ENCODE measurements at regions not wholly inside any gene's neighbourhood (a gene's known extent, or its start where the extent isn't known, plus 50 kb on each side); places are given as distances from the start of the nearest gene placed in this dataset.

DNA sequence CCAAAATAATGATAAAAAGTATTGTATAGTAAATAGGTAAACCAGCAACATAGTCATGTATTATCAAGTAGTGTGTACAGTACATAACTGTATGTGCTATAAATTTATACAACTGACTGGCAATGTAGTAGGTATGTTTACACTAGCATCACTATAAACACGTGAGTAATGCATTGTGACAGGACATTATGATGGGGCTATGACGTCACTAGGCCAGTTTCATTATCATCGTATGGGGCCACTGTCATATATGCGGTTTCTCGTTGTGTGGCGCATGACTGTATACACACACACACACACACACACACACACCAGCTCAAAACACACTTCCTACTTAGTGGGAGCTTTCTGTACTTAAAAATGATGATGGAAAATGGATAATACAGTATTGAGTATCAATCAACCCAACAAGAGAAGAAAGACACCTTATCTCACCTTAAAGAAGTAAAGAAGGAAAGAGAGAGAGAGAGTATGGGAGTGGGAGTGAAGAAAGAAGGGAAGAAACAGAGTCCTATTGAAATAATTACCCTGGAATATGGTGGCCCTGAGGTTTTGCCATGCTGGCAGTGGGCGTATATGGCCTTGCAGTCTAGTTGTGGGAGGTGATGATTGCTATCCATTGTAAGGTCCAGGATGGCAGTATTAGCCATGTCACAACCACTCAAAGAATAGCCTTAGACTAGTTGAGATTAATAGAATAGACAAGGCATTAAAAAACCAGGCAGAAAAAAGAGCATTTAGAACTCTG lies 186.4 kb upstream of the ZNF521 start:
- no peaks in the 10 kb centered on the region for H3K27me3 Mint-ChIP-seq (ENCODE audit: insufficient read depth, low read depth, poor library complexity)
- H4K20me1 ChIP-seq (replicated peaks; ENCODE audit: insufficient read depth): no peaks in the 10 kb centered on the region
- H3K9me3 Mint-ChIP-seq: peaks cover 7% of the 10 kb centered on the region
- ATAC-seq: no peak
- H3F3A ChIP-seq (replicated peaks; ENCODE audit: low read depth): no peaks in the 10 kb centered on the region
- H3K4me1 ChIP-seq (ENCODE audit: insufficient read depth): no peaks in the 10 kb centered on the region
- no peaks in the 10 kb centered on the region for H3K79me2 ChIP-seq (replicated peaks; ENCODE audit: insufficient read depth)
- H3K4me1 Mint-ChIP-seq: no peaks in the 10 kb centered on the region
- no peak overlapping the region for H2AFZ ChIP-seq
- H3K36me3 Mint-ChIP-seq (ENCODE audit: low read depth): peaks cover 7% of the 10 kb centered on the region
- peaks cover 10% of the 10 kb centered on the region; the same call in 1 of the 2 replicates for H3K9me2 ChIP-seq (ENCODE audit: insufficient read depth)
- no peak for DNase-seq (ENCODE audit: low spot score)
- H3K27ac Mint-ChIP-seq: no peak overlapping the region
- TF ChIP-seq ZNF114 (CRISPR knock-in tag; IDR thresholded peaks at IDR 0.05): no peak
- TF ChIP-seq, protein P1, sequence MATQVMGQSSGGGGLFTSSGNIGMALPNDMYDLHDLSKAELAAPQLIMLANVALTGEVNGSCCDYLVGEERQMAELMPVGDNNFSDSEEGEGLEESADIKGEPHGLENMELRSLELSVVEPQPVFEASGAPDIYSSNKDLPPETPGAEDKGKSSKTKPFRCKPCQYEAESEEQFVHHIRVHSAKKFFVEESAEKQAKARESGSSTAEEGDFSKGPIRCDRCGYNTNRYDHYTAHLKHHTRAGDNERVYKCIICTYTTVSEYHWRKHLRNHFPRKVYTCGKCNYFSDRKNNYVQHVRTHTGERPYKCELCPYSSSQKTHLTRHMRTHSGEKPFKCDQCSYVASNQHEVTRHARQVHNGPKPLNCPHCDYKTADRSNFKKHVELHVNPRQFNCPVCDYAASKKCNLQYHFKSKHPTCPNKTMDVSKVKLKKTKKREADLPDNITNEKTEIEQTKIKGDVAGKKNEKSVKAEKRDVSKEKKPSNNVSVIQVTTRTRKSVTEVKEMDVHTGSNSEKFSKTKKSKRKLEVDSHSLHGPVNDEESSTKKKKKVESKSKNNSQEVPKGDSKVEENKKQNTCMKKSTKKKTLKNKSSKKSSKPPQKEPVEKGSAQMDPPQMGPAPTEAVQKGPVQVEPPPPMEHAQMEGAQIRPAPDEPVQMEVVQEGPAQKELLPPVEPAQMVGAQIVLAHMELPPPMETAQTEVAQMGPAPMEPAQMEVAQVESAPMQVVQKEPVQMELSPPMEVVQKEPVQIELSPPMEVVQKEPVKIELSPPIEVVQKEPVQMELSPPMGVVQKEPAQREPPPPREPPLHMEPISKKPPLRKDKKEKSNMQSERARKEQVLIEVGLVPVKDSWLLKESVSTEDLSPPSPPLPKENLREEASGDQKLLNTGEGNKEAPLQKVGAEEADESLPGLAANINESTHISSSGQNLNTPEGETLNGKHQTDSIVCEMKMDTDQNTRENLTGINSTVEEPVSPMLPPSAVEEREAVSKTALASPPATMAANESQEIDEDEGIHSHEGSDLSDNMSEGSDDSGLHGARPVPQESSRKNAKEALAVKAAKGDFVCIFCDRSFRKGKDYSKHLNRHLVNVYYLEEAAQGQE (IDR thresholded peaks at IDR 0.05; ENCODE audit: unreplicated experiment): no peak
- no peak overlapping the region for H3K27ac ChIP-seq (ENCODE audit: low read depth)
- no peak overlapping the region for H3K4me3 ChIP-seq
- H3K27me3 ChIP-seq (ENCODE audit: insufficient read depth): no peaks in the 10 kb centered on the region
- no peaks in the 10 kb centered on the region for H3K36me3 ChIP-seq (ENCODE audit: insufficient read depth)
- no peak overlapping the region for H3K4me2 ChIP-seq
- H3K4me3 Mint-ChIP-seq: no peak overlapping the region

DNA sequence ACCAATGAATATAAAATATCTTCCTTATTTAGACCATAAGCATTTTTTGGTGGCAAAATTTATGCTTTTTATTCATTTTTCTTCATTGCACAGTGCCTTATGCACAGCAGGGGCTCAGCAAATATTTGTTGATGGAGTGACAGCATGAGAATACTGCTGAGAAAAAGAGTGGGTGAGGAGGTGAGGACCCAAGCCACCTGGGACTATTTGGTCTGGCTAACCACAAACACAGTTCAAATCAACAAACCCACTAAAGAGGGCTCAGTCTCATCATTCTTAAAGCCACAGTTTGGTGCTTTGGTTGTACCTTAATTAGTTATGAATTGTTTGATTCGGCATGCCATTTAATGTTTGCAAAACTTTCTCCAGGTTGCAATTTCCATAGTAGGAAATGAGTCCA lies 183.5 kb upstream of the ZNF521 start:
- Histone ChIP-seq H4K20me1 (replicated peaks; ENCODE audit: insufficient read depth) (no peaks in the 10 kb centered on the region), H3K4me1 (ENCODE audit: insufficient read depth) (no peaks in the 10 kb centered on the region), H3K27me3 (ENCODE audit: insufficient read depth) (no peaks in the 10 kb centered on the region), H2AFZ (no peak overlapping the region), H3K9me2 (ENCODE audit: insufficient read depth) (peaks cover 12% of the 10 kb centered on the region; the same call in 1 of the 2 replicates), H3K36me3 (ENCODE audit: insufficient read depth) (no peaks in the 10 kb centered on the region), H3K27ac (ENCODE audit: low read depth) (no peak overlapping the region), H3K4me2 (no peak overlapping the region), H3K4me3 (no peak overlapping the region), H3F3A (replicated peaks; ENCODE audit: low read depth) (no peaks in the 10 kb centered on the region), H3K79me2 (replicated peaks; ENCODE audit: insufficient read depth) (no peaks in the 10 kb centered on the region)
- Mint-ChIP-seq H3K36me3 (ENCODE audit: low read depth) (peaks cover 17% of the 10 kb centered on the region), H3K9me3 (peaks cover 14% of the 10 kb centered on the region), H3K4me1 (peaks cover 3% of the 10 kb centered on the region; the same call in 1 of the 3 replicates), H3K27me3 (ENCODE audit: insufficient read depth, low read depth, poor library complexity) (peaks cover 1% of the 10 kb centered on the region), H3K27ac (no peak overlapping the region), H3K4me3 (no peak overlapping the region)
- TF ChIP-seq EZH2phosphoT487 (IDR thresholded peaks at IDR 0.05; ENCODE audit: unreplicated experiment): no peak
- TF ChIP-seq, protein P1 (IDR thresholded peaks at IDR 0.05; ENCODE audit: unreplicated experiment): no peak
- DNase-seq (ENCODE audit: low spot score): no peak
- no peak for ATAC-seq

Measured in GM23338 (cell line).